ENCODE measurements at regions not wholly inside any gene's neighbourhood (a gene's known extent, or its start where the extent isn't known, plus 50 kb on each side); places are given as distances from the start of the nearest gene placed in this dataset.

- Histone ChIP-seq H3K36me3 (ENCODE audit: control insufficient read depth, insufficient read depth, low read length) (no peaks in the 10 kb centered on the region), H3K4me3 (ENCODE audit: low read depth in 2 of 2, low read length in 2 of 2) (no peak overlapping the region), H3K9me3 (ENCODE audit: control insufficient read depth, insufficient read depth, low read depth, low read length) (no peaks in the 10 kb centered on the region), H3K27me3 (ENCODE audit: control insufficient read depth, insufficient read depth, low read length) (no peaks in the 10 kb centered on the region), H3K4me1 (ENCODE audit: control insufficient read depth, insufficient read depth, low read length) (no peaks in the 10 kb centered on the region), H3K27ac (ENCODE audit: low read length) (no peak overlapping the region)
- ChIA-PET CTCF (no interaction called here), POLR2A (no interaction called here)
- ATAC-seq (no peak), DNase-seq (ENCODE audit: low read depth, low spot score) (no peak)
- TF ChIP-seq POLR2AphosphoS5 (IDR thresholded peaks at IDR 0.05; ENCODE audit: low read depth, low read length) (no peak), SIN3A (IDR thresholded peaks at IDR 0.05; ENCODE audit: borderline replicate concordance, insufficient read depth, low read depth, low read length) (no peak), TCF7L2 (IDR thresholded peaks at IDR 0.05; ENCODE audit: low read depth, low read length) (no peak), REST (IDR thresholded peaks at IDR 0.05; ENCODE audit: insufficient read depth in 1 of 2, low read depth in 2 of 2, low read length in 1 of 2) (no peak)
- TF ChIP-seq, protein P1, sequence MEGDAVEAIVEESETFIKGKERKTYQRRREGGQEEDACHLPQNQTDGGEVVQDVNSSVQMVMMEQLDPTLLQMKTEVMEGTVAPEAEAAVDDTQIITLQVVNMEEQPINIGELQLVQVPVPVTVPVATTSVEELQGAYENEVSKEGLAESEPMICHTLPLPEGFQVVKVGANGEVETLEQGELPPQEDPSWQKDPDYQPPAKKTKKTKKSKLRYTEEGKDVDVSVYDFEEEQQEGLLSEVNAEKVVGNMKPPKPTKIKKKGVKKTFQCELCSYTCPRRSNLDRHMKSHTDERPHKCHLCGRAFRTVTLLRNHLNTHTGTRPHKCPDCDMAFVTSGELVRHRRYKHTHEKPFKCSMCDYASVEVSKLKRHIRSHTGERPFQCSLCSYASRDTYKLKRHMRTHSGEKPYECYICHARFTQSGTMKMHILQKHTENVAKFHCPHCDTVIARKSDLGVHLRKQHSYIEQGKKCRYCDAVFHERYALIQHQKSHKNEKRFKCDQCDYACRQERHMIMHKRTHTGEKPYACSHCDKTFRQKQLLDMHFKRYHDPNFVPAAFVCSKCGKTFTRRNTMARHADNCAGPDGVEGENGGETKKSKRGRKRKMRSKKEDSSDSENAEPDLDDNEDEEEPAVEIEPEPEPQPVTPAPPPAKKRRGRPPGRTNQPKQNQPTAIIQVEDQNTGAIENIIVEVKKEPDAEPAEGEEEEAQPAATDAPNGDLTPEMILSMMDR (IDR thresholded peaks at IDR 0.05) = no peak
- in situ Hi-C loops (cut with HindIII; ENCODE audit: low pct_unique_long_range_greater_than_20kb, low sequenced_read_pairs) = no loop called here
- BruUV-seq (replicated peaks) = no TSS peak
- intact Hi-C loops (cut with micrococcal nuclease; ENCODE audit: unreplicated experiment) = no loop called here
Observed at GRCh38 chr1:228811712-228812305, 76.5 kb downstream of the RHOU start.

DNA sequence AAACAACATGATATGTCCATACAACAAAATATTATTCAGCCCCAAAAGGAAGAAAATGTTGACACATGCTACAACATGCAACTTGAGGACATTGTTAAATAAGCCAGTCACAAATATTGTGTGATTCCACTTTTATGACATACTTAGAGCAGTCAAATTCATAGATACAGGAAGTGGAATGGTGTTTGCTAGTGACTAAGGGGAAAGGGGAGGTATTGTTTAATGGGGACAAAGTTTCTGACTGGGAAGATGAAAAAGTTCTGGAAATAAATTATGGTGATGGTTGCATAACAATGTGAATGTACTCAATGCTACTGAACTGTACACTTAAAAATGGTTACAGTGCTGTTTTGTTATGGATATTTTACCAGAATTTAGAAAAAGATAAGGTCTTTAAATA is 77.7 kb downstream of the RHOU start:
- H3K27ac ChIP-seq (ENCODE audit: low read length) = no peak overlapping the region
- no peaks in the 10 kb centered on the region for H3K36me3 ChIP-seq (ENCODE audit: control insufficient read depth, insufficient read depth, low read length)
- CTCF ChIA-PET = no interaction called here
- no peaks in the 10 kb centered on the region for H3K9me3 ChIP-seq (ENCODE audit: control insufficient read depth, insufficient read depth, low read depth, low read length)
- no peak overlapping the region for H3K4me3 ChIP-seq (ENCODE audit: low read depth in 2 of 2, low read length in 2 of 2)
- ATAC-seq (no peak), DNase-seq (ENCODE audit: low read depth, low spot score) (no peak)
- no peaks in the 10 kb centered on the region for H3K4me1 ChIP-seq (ENCODE audit: control insufficient read depth, insufficient read depth, low read length)
- no peaks in the 10 kb centered on the region for H3K27me3 ChIP-seq (ENCODE audit: control insufficient read depth, insufficient read depth, low read length)
- TF ChIP-seq, protein P1 (IDR thresholded peaks at IDR 0.05) = no peak
- TF ChIP-seq POLR2AphosphoS5 (IDR thresholded peaks at IDR 0.05; ENCODE audit: low read depth, low read length) = no peak
- TF ChIP-seq TCF7L2 (IDR thresholded peaks at IDR 0.05; ENCODE audit: low read depth, low read length) = no peak
- no peak for TF ChIP-seq REST (IDR thresholded peaks at IDR 0.05; ENCODE audit: insufficient read depth in 1 of 2, low read depth in 2 of 2, low read length in 1 of 2)
- TF ChIP-seq SIN3A (IDR thresholded peaks at IDR 0.05; ENCODE audit: borderline replicate concordance, insufficient read depth, low read depth, low read length) = no peak
- in situ Hi-C loops (cut with HindIII; ENCODE audit: low pct_unique_long_range_greater_than_20kb, low sequenced_read_pairs) = no loop called here
- intact Hi-C loops (cut with micrococcal nuclease; ENCODE audit: unreplicated experiment) = no loop called here
- no TSS peak for BruUV-seq (replicated peaks)
- POLR2A ChIA-PET = no interaction called here

Measured in Panc1 (cell line).